Nephron (organoid): ENCODE measurements at regions not wholly inside any gene's neighbourhood (a gene's known extent, or its start where the extent isn't known, plus 50 kb on each side); places are given as distances from the start of the nearest gene placed in this dataset.

ENCODE experiments used
- H3K27ac Mint-ChIP-seq, 3 experiments: 2 replicates each; pipeline ENCODE4 v1.8.0; 2020; ENCODE audit warnings: mixed read lengths in 3 of 3, mild to moderate bottlenecking in 2 of 3, moderate library complexity in 1 of 3
- H3K27me3 Mint-ChIP-seq: 2 replicates; pipeline ENCODE4 v1.8.0; 2021; ENCODE audit warnings: low read depth, mild to moderate bottlenecking, moderate library complexity, mixed read lengths
- H3K36me3 Mint-ChIP-seq: 2 replicates; pipeline ENCODE4 v1.8.0; 2020; ENCODE audit warnings: low read depth, mixed read lengths
- H3K4me1 Mint-ChIP-seq: 2 replicates; pipeline ENCODE4 v1.8.0; 2020; ENCODE audit warnings: mixed read lengths
- H3K4me3 Mint-ChIP-seq, 3 experiments: 2 replicates each; pipeline ENCODE4 v1.8.0; 2020; ENCODE audit warnings: mild to moderate bottlenecking in 3 of 3, mixed read lengths in 3 of 3, moderate library complexity in 2 of 3
- H3K9me3 Mint-ChIP-seq: 2 replicates; pipeline ENCODE4 v1.8.0; 2020; ENCODE audit warnings: mixed read lengths
- TF ChIP-seq, protein P1 (sequence below), 3 experiments: fragments of 200-600 bp; sonication (generic); IDR thresholded peaks; one replicate each; pipeline ENCODE4 v1.5.0; 2021; ENCODE audit warnings: antibody characterized with exemption in 3 of 3; ENCODE audit not compliant: unreplicated experiment in 3 of 3

- H3K27me3 Mint-ChIP-seq: peaks cover 5% of the 10 kb centered on the region
- peaks cover under 1% of the 10 kb centered on the region for H3K4me1 Mint-ChIP-seq
- no peak overlapping the region for H3K4me3 Mint-ChIP-seq
- no peaks in the 10 kb centered on the region for H3K9me3 Mint-ChIP-seq
- H3K36me3 Mint-ChIP-seq: no peaks in the 10 kb centered on the region
- TF ChIP-seq, protein P1, sequence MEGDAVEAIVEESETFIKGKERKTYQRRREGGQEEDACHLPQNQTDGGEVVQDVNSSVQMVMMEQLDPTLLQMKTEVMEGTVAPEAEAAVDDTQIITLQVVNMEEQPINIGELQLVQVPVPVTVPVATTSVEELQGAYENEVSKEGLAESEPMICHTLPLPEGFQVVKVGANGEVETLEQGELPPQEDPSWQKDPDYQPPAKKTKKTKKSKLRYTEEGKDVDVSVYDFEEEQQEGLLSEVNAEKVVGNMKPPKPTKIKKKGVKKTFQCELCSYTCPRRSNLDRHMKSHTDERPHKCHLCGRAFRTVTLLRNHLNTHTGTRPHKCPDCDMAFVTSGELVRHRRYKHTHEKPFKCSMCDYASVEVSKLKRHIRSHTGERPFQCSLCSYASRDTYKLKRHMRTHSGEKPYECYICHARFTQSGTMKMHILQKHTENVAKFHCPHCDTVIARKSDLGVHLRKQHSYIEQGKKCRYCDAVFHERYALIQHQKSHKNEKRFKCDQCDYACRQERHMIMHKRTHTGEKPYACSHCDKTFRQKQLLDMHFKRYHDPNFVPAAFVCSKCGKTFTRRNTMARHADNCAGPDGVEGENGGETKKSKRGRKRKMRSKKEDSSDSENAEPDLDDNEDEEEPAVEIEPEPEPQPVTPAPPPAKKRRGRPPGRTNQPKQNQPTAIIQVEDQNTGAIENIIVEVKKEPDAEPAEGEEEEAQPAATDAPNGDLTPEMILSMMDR (IDR thresholded peaks at IDR 0.05; ENCODE audit: unreplicated experiment in 3 of 3): no peak
- H3K27ac Mint-ChIP-seq: no peak overlapping the region
Observed at GRCh38 chr9:108698801-108699200, 157.0 kb downstream of the ACTL7B start.

DNA sequence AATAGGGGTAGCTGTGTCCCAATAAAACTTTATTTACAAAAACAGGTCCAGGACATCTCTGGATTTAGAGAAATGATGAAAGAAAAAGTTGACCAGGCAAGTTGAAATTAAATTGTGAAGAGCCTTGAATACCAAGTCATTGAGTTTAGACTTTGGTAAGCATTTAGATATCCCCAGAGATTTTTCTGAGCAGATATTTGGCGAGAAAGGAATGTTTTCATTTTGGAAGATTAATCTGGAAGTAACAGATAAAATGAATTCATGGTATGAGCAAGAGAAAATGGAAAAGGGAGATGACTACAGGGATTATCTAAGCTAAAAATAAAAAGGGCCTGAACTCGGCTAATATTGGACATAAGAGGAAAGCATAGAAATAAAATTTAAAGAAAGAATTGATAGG is 157.6 kb downstream of the ACTL7B start:
- H3K36me3 Mint-ChIP-seq: no peaks in the 10 kb centered on the region
- no peak overlapping the region for H3K4me3 Mint-ChIP-seq

GRCh38 chr9:108696156-108696555 is 159.6 kb downstream of the ACTL7B start:
- Mint-ChIP-seq H3K27ac (no peak overlapping the region), H3K4me3 (no peak overlapping the region), H3K4me1 (no peaks in the 10 kb centered on the region), H3K27me3 (peaks cover 5% of the 10 kb centered on the region), H3K36me3 (no peaks in the 10 kb centered on the region), H3K9me3 (no peaks in the 10 kb centered on the region)
- TF ChIP-seq, protein P1 (IDR thresholded peaks at IDR 0.05; ENCODE audit: unreplicated experiment in 3 of 3): no peak

More for the DNA sequence above, 157.6 kb downstream of the ACTL7B start:
- no peak overlapping the region for H3K27ac Mint-ChIP-seq
- TF ChIP-seq, protein P1 (IDR thresholded peaks at IDR 0.05; ENCODE audit: unreplicated experiment in 3 of 3): no peak
- H3K4me1 Mint-ChIP-seq: no peaks in the 10 kb centered on the region
- no peaks in the 10 kb centered on the region for H3K9me3 Mint-ChIP-seq
- peaks cover 5% of the 10 kb centered on the region for H3K27me3 Mint-ChIP-seq

DNA sequence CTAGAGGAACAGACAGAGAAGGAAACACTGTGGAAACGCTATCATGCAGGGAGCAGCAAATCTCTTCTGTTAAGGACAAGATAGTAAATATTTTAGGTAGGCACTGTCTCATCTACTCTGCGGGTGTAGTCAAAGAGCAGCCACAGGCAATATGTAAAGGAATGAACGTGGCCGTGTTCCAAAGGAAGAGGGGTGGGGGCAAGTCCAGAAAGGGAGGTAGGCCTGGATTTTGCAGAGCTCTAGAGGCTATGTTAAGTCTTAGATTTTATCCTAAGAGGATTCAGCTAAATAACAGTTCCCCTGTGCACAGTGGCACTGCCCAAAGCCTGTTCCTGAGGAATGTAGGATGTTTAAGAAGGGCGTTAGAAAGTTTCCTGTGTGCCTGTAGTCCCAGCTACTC is 161.6 kb downstream of the ACTL7B start:
- H3K36me3 Mint-ChIP-seq: no peaks in the 10 kb centered on the region
- H3K27ac Mint-ChIP-seq: peak overlapping the region; percentile 38 to 53 (median 38)
- no peaks in the 10 kb centered on the region for H3K4me1 Mint-ChIP-seq
- H3K27me3 Mint-ChIP-seq: peaks cover 5% of the 10 kb centered on the region
- TF ChIP-seq, protein P1 (IDR thresholded peaks at IDR 0.05; ENCODE audit: unreplicated experiment in 3 of 3): no peak
- no peak overlapping the region for H3K4me3 Mint-ChIP-seq
- H3K9me3 Mint-ChIP-seq: no peaks in the 10 kb centered on the region

GRCh38 chr9:108691614-108692013 is 164.2 kb downstream of the ACTL7B start:
- no peaks in the 10 kb centered on the region for H3K27me3 Mint-ChIP-seq
- no peaks in the 10 kb centered on the region for H3K36me3 Mint-ChIP-seq
- peaks cover 6% of the 10 kb centered on the region for H3K9me3 Mint-ChIP-seq
- no peak overlapping the region for H3K27ac Mint-ChIP-seq
- no peaks in the 10 kb centered on the region for H3K4me1 Mint-ChIP-seq
- no peak overlapping the region for H3K4me3 Mint-ChIP-seq
- TF ChIP-seq, protein P1 (IDR thresholded peaks at IDR 0.05; ENCODE audit: unreplicated experiment in 3 of 3): no peak

DNA sequence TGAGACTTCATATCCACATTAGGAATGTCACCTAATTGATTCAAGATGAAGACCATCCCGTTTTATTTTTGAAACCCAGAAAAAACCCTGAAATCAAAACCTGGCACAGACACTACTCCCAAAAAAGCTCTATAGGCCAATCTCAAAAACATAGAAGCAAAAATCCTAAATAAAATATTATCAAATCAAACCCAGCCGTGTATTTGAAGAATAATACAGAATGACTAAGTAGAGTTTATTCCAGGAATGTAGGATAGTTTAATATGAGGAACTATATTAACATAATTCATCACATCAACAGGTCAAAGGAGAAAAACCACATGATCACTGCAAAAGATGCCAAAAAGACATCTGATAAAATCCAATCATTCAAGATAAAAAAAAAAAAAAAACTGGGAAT is 167.1 kb downstream of the ACTL7B start:
- TF ChIP-seq, protein P1 (IDR thresholded peaks at IDR 0.05; ENCODE audit: unreplicated experiment in 3 of 3): no peak
- Mint-ChIP-seq H3K4me3 (no peak overlapping the region), H3K27ac (no peak overlapping the region), H3K9me3 (peaks cover 6% of the 10 kb centered on the region), H3K27me3 (peaks cover 8% of the 10 kb centered on the region), H3K36me3 (no peaks in the 10 kb centered on the region), H3K4me1 (no peaks in the 10 kb centered on the region)
